Muscle layer of duodenum (tissue), 2 donors: ENCODE measurements at regions not wholly inside any gene's neighbourhood (a gene's known extent, or its start where the extent isn't known, plus 50 kb on each side); places are given as distances from the start of the nearest gene placed in this dataset.
"Not testable (repeated sequence)": the region's sequence is repeated elsewhere in the genome, so short reads cannot be mapped to it uniquely, and the experiment has no call there.

Experiments
- H3K27ac ChIP-seq: one replicate; pipeline ENCODE4 v1.7.0; 2013; ENCODE audit warnings: mild to moderate bottlenecking, low read length
- H3K27me3 ChIP-seq: one replicate; pipeline ENCODE4 v1.7.0; 2013; ENCODE audit warnings: low read depth, mild to moderate bottlenecking, control low read depth, low read length
- H3K36me3 ChIP-seq, 2 donors: one replicate each; pipeline ENCODE4 v1.7.0; 2013; ENCODE audit warnings: low read length in 2 of 2, control low read depth in 1 of 2, mild to moderate bottlenecking in 1 of 2; ENCODE audit not compliant: insufficient read depth in 2 of 2, control insufficient read depth in 1 of 2
- H3K4me1 ChIP-seq, 2 donors: one replicate each; pipeline ENCODE4 v1.7.0; 2013; ENCODE audit warnings: low read length in 2 of 2, mild to moderate bottlenecking in 2 of 2, control low read depth in 1 of 2, moderate library complexity in 1 of 2; ENCODE audit not compliant: insufficient read depth in 2 of 2, control insufficient read depth in 1 of 2
- H3K4me3 ChIP-seq, 2 donors: one replicate each; pipeline ENCODE4 v1.7.0; 2013; ENCODE audit warnings: low read length in 2 of 2, low read depth in 1 of 2, mild to moderate bottlenecking in 1 of 2
- H3K9me3 ChIP-seq, 2 donors: one replicate each; pipeline ENCODE4 v1.7.0; 2013; ENCODE audit warnings: low read length in 2 of 2, control low read depth in 1 of 2, mild to moderate bottlenecking in 1 of 2; ENCODE audit not compliant: control insufficient read depth in 1 of 2
- donor health status: healthy.

- no peaks in the 10 kb centered on the region for H3K36me3 ChIP-seq
- H3K9me3 ChIP-seq = no peaks in the 10 kb centered on the region
- H3K27ac ChIP-seq = no peak overlapping the region
- H3K4me3 ChIP-seq = no peak overlapping the region
- H3K4me1 ChIP-seq = no peaks in the 10 kb centered on the region
- no peaks in the 10 kb centered on the region for H3K27me3 ChIP-seq
Measured at GRCh38 chr5:6096101-6096500, 282.2 kb downstream of the MED10 start.

GRCh38 chr5:6094180-6094579, 284.2 kb downstream of the MED10 start:
- not testable (repeated sequence) for H3K36me3 ChIP-seq, H3K4me1 ChIP-seq, H3K9me3 ChIP-seq, H3K27me3 ChIP-seq, H3K4me3 ChIP-seq, H3K27ac ChIP-seq

- Histone ChIP-seq H3K27me3 (no peaks in the 10 kb centered on the region), H3K4me3 (no peak overlapping the region), H3K36me3 (no peaks in the 10 kb centered on the region), H3K9me3 (no peaks in the 10 kb centered on the region), H3K4me1 (no peaks in the 10 kb centered on the region), H3K27ac (no peak overlapping the region)
Measured at GRCh38 chr5:6090838-6091237, 287.5 kb downstream of the MED10 start.

GRCh38 chr5:6090079-6090654, 288.2 kb downstream of the MED10 start:
- Histone ChIP-seq H3K36me3 (no peaks in the 10 kb centered on the region), H3K27me3 (no peaks in the 10 kb centered on the region), H3K9me3 (no peaks in the 10 kb centered on the region), H3K4me1 (no peaks in the 10 kb centered on the region), H3K27ac (no peak overlapping the region), H3K4me3 (no peak overlapping the region)

- Histone ChIP-seq H3K36me3 (no peaks in the 10 kb centered on the region), H3K4me3 (no peak overlapping the region), H3K4me1 (no peaks in the 10 kb centered on the region), H3K27ac (no peak overlapping the region), H3K9me3 (no peaks in the 10 kb centered on the region), H3K27me3 (no peaks in the 10 kb centered on the region)
Measured at GRCh38 chr5:6088706-6089105, 289.6 kb downstream of the MED10 start.

GRCh38 chr5:6087576-6087975, 290.8 kb downstream of the MED10 start:
- H3K4me3 ChIP-seq = no peak overlapping the region
- no peaks in the 10 kb centered on the region for H3K36me3 ChIP-seq
- no peaks in the 10 kb centered on the region for H3K9me3 ChIP-seq
- no peaks in the 10 kb centered on the region for H3K4me1 ChIP-seq
- H3K27me3 ChIP-seq = no peaks in the 10 kb centered on the region
- H3K27ac ChIP-seq = no peak overlapping the region

GRCh38 chr5:6086871-6087270, 291.5 kb downstream of the MED10 start:
- Histone ChIP-seq H3K27me3 (no peaks in the 10 kb centered on the region), H3K36me3 (no peaks in the 10 kb centered on the region), H3K9me3 (no peaks in the 10 kb centered on the region), H3K4me3 (no peak overlapping the region), H3K27ac (no peak overlapping the region), H3K4me1 (no peaks in the 10 kb centered on the region)

GRCh38 chr5:6085341-6085860, 292.9 kb downstream of the MED10 start:
- no peaks in the 10 kb centered on the region for H3K36me3 ChIP-seq

GRCh38 chr5:6084836-6085235, 293.5 kb downstream of the MED10 start:
- no peaks in the 10 kb centered on the region for H3K27me3 ChIP-seq
- H3K9me3 ChIP-seq = no peaks in the 10 kb centered on the region
- H3K36me3 ChIP-seq = no peaks in the 10 kb centered on the region
- H3K4me3 ChIP-seq = no peak overlapping the region
- no peaks in the 10 kb centered on the region for H3K4me1 ChIP-seq
- no peak overlapping the region for H3K27ac ChIP-seq

More at GRCh38 chr5:6085341-6085860, 292.9 kb downstream of the MED10 start:
- no peaks in the 10 kb centered on the region for H3K9me3 ChIP-seq
- H3K4me1 ChIP-seq = no peaks in the 10 kb centered on the region
- no peak overlapping the region for H3K27ac ChIP-seq
- no peak overlapping the region for H3K4me3 ChIP-seq
- H3K27me3 ChIP-seq = no peaks in the 10 kb centered on the region

GRCh38 chr5:6084376-6084775, 294.0 kb downstream of the MED10 start:
- H3K9me3 ChIP-seq = no peaks in the 10 kb centered on the region
- no peak overlapping the region for H3K4me3 ChIP-seq
- no peaks in the 10 kb centered on the region for H3K4me1 ChIP-seq
- no peak overlapping the region for H3K27ac ChIP-seq
- H3K36me3 ChIP-seq = no peaks in the 10 kb centered on the region
- H3K27me3 ChIP-seq = no peaks in the 10 kb centered on the region

- Histone ChIP-seq H3K4me1 (no peaks in the 10 kb centered on the region), H3K4me3 (no peak overlapping the region), H3K27ac (no peak overlapping the region), H3K36me3 (no peaks in the 10 kb centered on the region), H3K9me3 (no peaks in the 10 kb centered on the region), H3K27me3 (no peaks in the 10 kb centered on the region)
Measured at GRCh38 chr5:6083311-6083978, 294.9 kb downstream of the MED10 start.

- Histone ChIP-seq H3K4me1 (no peaks in the 10 kb centered on the region), H3K4me3 (no peak overlapping the region), H3K36me3 (no peaks in the 10 kb centered on the region), H3K9me3 (no peaks in the 10 kb centered on the region), H3K27me3 (no peaks in the 10 kb centered on the region), H3K27ac (no peak overlapping the region)
Measured at GRCh38 chr5:6082685-6083084, 295.7 kb downstream of the MED10 start.
